ENCODE measurements at regions not wholly inside any gene's neighbourhood (a gene's known extent, or its start where the extent isn't known, plus 50 kb on each side); places are given as distances from the start of the nearest gene placed in this dataset.
A peak's percentile ranks its signal among the peaks of the same experiment; 100 is the strongest.

DNA sequence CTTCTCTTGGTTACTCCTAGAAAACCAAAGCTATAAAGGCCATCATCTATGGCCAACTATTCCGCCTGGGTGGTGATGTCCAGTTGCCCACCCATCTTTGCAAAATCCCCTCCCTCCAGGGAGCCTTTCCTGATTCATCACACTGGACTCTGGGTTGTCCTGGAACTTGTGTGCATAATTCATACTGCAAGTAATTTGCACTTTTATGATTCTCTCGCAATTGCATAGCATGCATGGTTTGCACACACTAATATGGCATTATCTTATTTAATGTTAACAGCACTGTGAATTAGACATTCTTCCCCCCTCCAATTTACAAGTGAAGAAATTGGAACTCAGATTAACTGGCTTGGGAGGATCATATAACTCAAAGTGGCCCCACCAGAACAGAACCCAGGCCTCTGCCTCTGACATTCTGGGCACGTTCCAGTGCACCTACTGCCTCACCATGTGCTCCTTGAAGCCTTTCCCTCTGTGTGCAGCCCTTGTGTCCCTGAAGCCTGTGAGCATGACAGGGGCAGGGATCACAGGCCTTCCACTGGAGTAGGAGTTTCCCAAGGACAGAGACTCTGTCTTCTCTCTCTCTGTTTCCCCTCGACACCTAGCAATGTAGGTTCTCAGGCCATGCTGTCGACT is 98.9 kb upstream of the IPO9 start:
- Histone ChIP-seq H3K36me3 (ENCODE audit: insufficient read depth, low read length) (no peaks in the 10 kb centered on the region), H3K79me2 (replicated peaks; ENCODE audit: insufficient read depth, low read length) (peaks cover 66% of the 10 kb centered on the region), H3K9me3 (ENCODE audit: low read length) (no peaks in the 10 kb centered on the region), H3K4me3 (ENCODE audit: low read length) (peak overlapping the region; percentile 15), H3F3A (ENCODE audit: insufficient read depth, low read length, poor library complexity, severe bottlenecking) (no peaks in the 10 kb centered on the region), H3K4me2 (ENCODE audit: low read length) (no peak overlapping the region), H2AFZ (ENCODE audit: low read depth, low read length) (no peak overlapping the region), H4K20me1 (ENCODE audit: insufficient read depth) (no peaks in the 10 kb centered on the region), H3K9me2 (ENCODE audit: insufficient read depth, low read length) (no peaks in the 10 kb centered on the region), H3K9ac (ENCODE audit: low read length) (no peak overlapping the region), H3K27me3 (ENCODE audit: insufficient read depth, low read depth, low read length) (no peaks in the 10 kb centered on the region), H3K27ac (ENCODE audit: low read length) (peak overlapping the region; percentile 30)
- TF ChIP-seq SMC3 (conservative IDR thresholded peaks at IDR 0.05; ENCODE audit: poor library complexity) (no peak), MXI1 (conservative IDR thresholded peaks at IDR 0.05; ENCODE audit: poor library complexity, severe bottlenecking) (no peak), REST (IDR thresholded peaks at IDR 0.05; ENCODE audit: borderline replicate concordance) (no peak), RAD21 (conservative IDR thresholded peaks at IDR 0.05) (no peak), EZH2 (IDR thresholded peaks at IDR 0.05; ENCODE audit: borderline replicate concordance, insufficient read depth, low read length, poor library complexity, severe bottlenecking) (no peak), EP300 (conservative IDR thresholded peaks at IDR 0.05; ENCODE audit: poor library complexity, severe bottlenecking) (no peak), TAF1 (IDR thresholded peaks at IDR 0.05; ENCODE audit: low read depth) (no peak), POLR2AphosphoS5 (IDR thresholded peaks at IDR 0.05) (no peak)
- TF ChIP-seq, protein P1, sequence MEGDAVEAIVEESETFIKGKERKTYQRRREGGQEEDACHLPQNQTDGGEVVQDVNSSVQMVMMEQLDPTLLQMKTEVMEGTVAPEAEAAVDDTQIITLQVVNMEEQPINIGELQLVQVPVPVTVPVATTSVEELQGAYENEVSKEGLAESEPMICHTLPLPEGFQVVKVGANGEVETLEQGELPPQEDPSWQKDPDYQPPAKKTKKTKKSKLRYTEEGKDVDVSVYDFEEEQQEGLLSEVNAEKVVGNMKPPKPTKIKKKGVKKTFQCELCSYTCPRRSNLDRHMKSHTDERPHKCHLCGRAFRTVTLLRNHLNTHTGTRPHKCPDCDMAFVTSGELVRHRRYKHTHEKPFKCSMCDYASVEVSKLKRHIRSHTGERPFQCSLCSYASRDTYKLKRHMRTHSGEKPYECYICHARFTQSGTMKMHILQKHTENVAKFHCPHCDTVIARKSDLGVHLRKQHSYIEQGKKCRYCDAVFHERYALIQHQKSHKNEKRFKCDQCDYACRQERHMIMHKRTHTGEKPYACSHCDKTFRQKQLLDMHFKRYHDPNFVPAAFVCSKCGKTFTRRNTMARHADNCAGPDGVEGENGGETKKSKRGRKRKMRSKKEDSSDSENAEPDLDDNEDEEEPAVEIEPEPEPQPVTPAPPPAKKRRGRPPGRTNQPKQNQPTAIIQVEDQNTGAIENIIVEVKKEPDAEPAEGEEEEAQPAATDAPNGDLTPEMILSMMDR (IDR thresholded peaks at IDR 0.05; ENCODE audit: poor library complexity, severe bottlenecking): no peak

GRCh38 chr1:201730611-201731010 is 98.3 kb upstream of the IPO9 start:
- Histone ChIP-seq H4K20me1 (ENCODE audit: insufficient read depth) (no peaks in the 10 kb centered on the region), H3K36me3 (ENCODE audit: insufficient read depth, low read length) (no peaks in the 10 kb centered on the region), H2AFZ (ENCODE audit: low read depth, low read length) (no peak overlapping the region), H3K79me2 (replicated peaks; ENCODE audit: insufficient read depth, low read length) (peaks cover 67% of the 10 kb centered on the region), H3K9me3 (ENCODE audit: low read length) (no peaks in the 10 kb centered on the region), H3K9me2 (ENCODE audit: insufficient read depth, low read length) (no peaks in the 10 kb centered on the region), H3K4me2 (ENCODE audit: low read length) (no peak overlapping the region), H3K4me3 (ENCODE audit: low read length) (peak overlapping the region; percentile 15), H3K27ac (ENCODE audit: low read length) (peak overlapping the region; percentile 30), H3F3A (ENCODE audit: insufficient read depth, low read length, poor library complexity, severe bottlenecking) (no peaks in the 10 kb centered on the region), H3K27me3 (ENCODE audit: insufficient read depth, low read depth, low read length) (no peaks in the 10 kb centered on the region), H3K9ac (ENCODE audit: low read length) (no peak overlapping the region)
- no peak for TF ChIP-seq EP300 (conservative IDR thresholded peaks at IDR 0.05; ENCODE audit: poor library complexity, severe bottlenecking)
- TF ChIP-seq TAF1 (IDR thresholded peaks at IDR 0.05; ENCODE audit: low read depth): no peak
- TF ChIP-seq, protein P1 (IDR thresholded peaks at IDR 0.05; ENCODE audit: poor library complexity, severe bottlenecking): no peak
- no peak for TF ChIP-seq RAD21 (conservative IDR thresholded peaks at IDR 0.05)
- no peak for TF ChIP-seq REST (IDR thresholded peaks at IDR 0.05; ENCODE audit: borderline replicate concordance)
- no peak for TF ChIP-seq MXI1 (conservative IDR thresholded peaks at IDR 0.05; ENCODE audit: poor library complexity, severe bottlenecking)
- no peak for TF ChIP-seq EZH2 (IDR thresholded peaks at IDR 0.05; ENCODE audit: borderline replicate concordance, insufficient read depth, low read length, poor library complexity, severe bottlenecking)
- TF ChIP-seq POLR2AphosphoS5 (IDR thresholded peaks at IDR 0.05): no peak
- TF ChIP-seq SMC3 (conservative IDR thresholded peaks at IDR 0.05; ENCODE audit: poor library complexity): no peak
